A673 (cell line): ENCODE measurements at regions not wholly inside any gene's neighbourhood (a gene's known extent, or its start where the extent isn't known, plus 50 kb on each side); places are given as distances from the start of the nearest gene placed in this dataset.

Experiments
- CTCF ChIP-seq: fragments of 300-800, 200-600 bp; sonication (generic); conservative IDR thresholded peaks from 2 replicates; pipeline ENCODE4 v1.5.1; 2017; ENCODE audit warnings: low read depth, mild to moderate bottlenecking, antibody characterized with exemption, low read length, moderate library complexity, mixed read lengths
- EZH2 ChIP-seq: fragments of 200-600 bp; sonication (generic); IDR thresholded peaks from 2 replicates; pipeline ENCODE4 v1.6.1; 2017; ENCODE audit warnings: borderline replicate concordance, low read depth, mild to moderate bottlenecking, mixed read lengths, antibody characterized with exemption, low read length; ENCODE audit not compliant: poor library complexity, severe bottlenecking

DNA sequence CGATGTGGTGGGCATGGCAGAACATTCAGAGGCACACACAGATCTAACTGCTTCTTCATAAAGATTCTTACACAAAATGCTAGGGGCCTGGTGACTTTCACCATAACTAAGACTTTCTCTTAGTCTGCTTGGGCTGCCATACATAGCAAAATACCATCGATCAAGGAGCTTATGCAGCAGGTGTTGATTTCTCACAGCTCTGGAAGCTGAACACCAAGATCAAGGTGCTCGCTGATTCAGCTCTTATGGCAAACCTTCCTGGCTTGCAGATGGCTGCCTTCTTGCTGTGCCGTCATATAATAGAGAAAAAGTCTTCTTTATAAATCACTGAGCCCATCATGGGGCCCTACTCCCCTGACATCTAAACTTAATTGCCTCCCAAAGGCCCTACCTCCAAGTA lies 487.3 kb downstream of the AJAP1 start:
- TF ChIP-seq CTCF (no peak), EZH2 (no peak)
